Ishikawa (cell line): ENCODE measurements at regions not wholly inside any gene's neighbourhood (a gene's known extent, or its start where the extent isn't known, plus 50 kb on each side); places are given as distances from the start of the nearest gene placed in this dataset.

Experiments
- CEBPB ChIP-seq: IDR thresholded peaks from 2 replicates; pipeline ENCODE4 v1.6.1; 2012
- CREB1 ChIP-seq: IDR thresholded peaks from 2 replicates; pipeline ENCODE4 v1.6.1; 2012; ENCODE audit warnings: low read depth
- EGR1 ChIP-seq: IDR thresholded peaks from 2 replicates; pipeline ENCODE4 v1.6.1; 2012
- EP300 ChIP-seq: IDR thresholded peaks from 2 replicates; pipeline ENCODE4 v1.6.1; 2012; ENCODE audit warnings: borderline replicate concordance
- FOXM1 ChIP-seq: IDR thresholded peaks from 2 replicates; pipeline ENCODE4 v1.6.1; 2012; ENCODE audit warnings: low read depth, borderline replicate concordance
- NFIC ChIP-seq: IDR thresholded peaks from 2 replicates; pipeline ENCODE4 v1.6.1; 2012
- RAD21 ChIP-seq: IDR thresholded peaks from 2 replicates; pipeline ENCODE4 v1.6.1; 2012; ENCODE audit warnings: low read depth
- TAF1 ChIP-seq: IDR thresholded peaks from 2 replicates; pipeline ENCODE4 v1.6.1; 2012; ENCODE audit warnings: low read depth, mild to moderate bottlenecking
- TCF12 ChIP-seq: IDR thresholded peaks from 2 replicates; pipeline ENCODE4 v1.6.1; 2012; ENCODE audit warnings: low read depth
- TEAD4 ChIP-seq: IDR thresholded peaks from 2 replicates; pipeline ENCODE4 v1.6.1; 2012
- YY1 ChIP-seq: IDR thresholded peaks from 2 replicates; pipeline ENCODE4 v1.6.1; 2012; ENCODE audit warnings: low read depth
- ZBTB7A ChIP-seq: IDR thresholded peaks from 2 replicates; pipeline ENCODE4 v1.6.1; 2012; ENCODE audit warnings: low read depth
- TF ChIP-seq, protein P1 (sequence below): IDR thresholded peaks from 2 replicates; pipeline ENCODE4 v1.6.1; 2012; ENCODE audit warnings: low read depth, mild to moderate bottlenecking
- TF ChIP-seq, protein P2 (sequence below): IDR thresholded peaks from 2 replicates; pipeline ENCODE4 v1.6.1; 2012
- TF ChIP-seq, protein P3 (sequence below): IDR thresholded peaks from 2 replicates; pipeline ENCODE4 v1.6.1; 2012

DNA sequence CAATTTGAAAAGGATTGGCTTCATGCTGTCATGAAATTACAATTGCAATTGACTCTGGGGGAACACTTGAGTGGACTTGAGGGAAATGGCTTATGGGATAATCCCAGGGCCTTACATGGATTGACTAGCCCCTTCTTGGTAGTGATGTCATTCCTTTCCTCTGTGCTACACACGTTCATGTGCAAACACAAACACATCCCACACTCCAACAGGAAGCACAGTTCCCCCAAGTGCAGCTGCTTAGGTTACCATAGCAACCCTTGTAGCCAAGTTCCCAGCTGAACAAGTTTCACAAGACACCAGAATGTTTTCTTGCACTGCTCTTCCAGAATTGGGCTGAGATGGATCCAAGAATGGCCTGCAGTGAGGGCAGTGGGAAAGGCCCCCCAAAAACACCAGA lies 217.0 kb downstream of the ZNF621 start:
- TF ChIP-seq ZBTB7A = no peak
- TF ChIP-seq, protein P1, sequence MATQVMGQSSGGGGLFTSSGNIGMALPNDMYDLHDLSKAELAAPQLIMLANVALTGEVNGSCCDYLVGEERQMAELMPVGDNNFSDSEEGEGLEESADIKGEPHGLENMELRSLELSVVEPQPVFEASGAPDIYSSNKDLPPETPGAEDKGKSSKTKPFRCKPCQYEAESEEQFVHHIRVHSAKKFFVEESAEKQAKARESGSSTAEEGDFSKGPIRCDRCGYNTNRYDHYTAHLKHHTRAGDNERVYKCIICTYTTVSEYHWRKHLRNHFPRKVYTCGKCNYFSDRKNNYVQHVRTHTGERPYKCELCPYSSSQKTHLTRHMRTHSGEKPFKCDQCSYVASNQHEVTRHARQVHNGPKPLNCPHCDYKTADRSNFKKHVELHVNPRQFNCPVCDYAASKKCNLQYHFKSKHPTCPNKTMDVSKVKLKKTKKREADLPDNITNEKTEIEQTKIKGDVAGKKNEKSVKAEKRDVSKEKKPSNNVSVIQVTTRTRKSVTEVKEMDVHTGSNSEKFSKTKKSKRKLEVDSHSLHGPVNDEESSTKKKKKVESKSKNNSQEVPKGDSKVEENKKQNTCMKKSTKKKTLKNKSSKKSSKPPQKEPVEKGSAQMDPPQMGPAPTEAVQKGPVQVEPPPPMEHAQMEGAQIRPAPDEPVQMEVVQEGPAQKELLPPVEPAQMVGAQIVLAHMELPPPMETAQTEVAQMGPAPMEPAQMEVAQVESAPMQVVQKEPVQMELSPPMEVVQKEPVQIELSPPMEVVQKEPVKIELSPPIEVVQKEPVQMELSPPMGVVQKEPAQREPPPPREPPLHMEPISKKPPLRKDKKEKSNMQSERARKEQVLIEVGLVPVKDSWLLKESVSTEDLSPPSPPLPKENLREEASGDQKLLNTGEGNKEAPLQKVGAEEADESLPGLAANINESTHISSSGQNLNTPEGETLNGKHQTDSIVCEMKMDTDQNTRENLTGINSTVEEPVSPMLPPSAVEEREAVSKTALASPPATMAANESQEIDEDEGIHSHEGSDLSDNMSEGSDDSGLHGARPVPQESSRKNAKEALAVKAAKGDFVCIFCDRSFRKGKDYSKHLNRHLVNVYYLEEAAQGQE = no peak
- TF ChIP-seq TEAD4 = no peak
- no peak for TF ChIP-seq EGR1
- TF ChIP-seq FOXM1 = no peak
- TF ChIP-seq TAF1 = no peak
- no peak for TF ChIP-seq NFIC
- TF ChIP-seq, protein P2, sequence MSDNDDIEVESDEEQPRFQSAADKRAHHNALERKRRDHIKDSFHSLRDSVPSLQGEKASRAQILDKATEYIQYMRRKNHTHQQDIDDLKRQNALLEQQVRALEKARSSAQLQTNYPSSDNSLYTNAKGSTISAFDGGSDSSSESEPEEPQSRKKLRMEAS = no peak
- no peak for TF ChIP-seq CEBPB
- no peak for TF ChIP-seq EP300
- TF ChIP-seq RAD21 = no peak
- TF ChIP-seq, protein P3, sequence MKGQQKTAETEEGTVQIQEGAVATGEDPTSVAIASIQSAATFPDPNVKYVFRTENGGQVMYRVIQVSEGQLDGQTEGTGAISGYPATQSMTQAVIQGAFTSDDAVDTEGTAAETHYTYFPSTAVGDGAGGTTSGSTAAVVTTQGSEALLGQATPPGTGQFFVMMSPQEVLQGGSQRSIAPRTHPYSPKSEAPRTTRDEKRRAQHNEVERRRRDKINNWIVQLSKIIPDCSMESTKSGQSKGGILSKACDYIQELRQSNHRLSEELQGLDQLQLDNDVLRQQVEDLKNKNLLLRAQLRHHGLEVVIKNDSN = no peak
- TF ChIP-seq YY1 = no peak
- TF ChIP-seq TCF12 = no peak

DNA sequence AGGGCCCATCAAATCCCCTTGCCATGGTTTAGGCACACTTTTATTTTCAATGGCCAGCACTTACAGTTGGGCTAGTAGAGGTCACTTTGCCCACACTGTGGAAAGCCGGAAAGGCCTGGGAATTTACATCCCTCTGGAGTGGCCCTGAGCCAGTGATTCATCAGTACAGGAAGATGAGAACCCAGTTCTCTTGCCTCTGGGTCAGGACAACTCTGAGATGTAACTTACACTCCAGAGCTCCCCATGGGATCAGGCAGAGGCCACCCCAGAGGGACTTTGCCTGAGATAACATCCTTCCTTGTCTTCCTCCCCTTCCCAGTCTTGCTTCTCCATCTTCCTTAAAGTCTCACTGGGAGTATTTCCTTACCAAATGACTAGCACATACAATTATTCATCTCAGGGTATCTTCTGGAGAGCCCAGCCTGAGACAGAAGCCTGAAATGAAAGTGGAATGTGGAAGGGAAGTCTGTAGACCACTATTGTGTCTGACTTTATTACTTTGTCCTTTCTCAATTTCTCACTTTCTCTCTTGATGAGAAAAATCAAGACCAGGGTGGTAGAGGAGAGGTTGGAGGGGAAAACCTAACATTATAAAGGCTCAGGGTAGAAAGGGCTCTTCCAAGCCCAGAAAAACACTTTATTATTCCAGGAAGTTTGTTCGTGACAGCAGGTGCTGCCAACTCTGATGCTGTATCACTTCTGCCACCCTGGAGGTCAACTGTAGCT lies 220.8 kb downstream of the ZNF621 start:
- TF ChIP-seq RAD21 (no peak), TAF1 (no peak), YY1 (no peak), EP300 (no peak), CREB1 (no peak), ZBTB7A (no peak), TCF12 (no peak), FOXM1 (no peak), TEAD4 (no peak), NFIC (no peak), CEBPB (no peak), EGR1 (no peak)
- TF ChIP-seq, protein P2 = no peak
- TF ChIP-seq, protein P3 = no peak
- TF ChIP-seq, protein P1 = no peak

DNA sequence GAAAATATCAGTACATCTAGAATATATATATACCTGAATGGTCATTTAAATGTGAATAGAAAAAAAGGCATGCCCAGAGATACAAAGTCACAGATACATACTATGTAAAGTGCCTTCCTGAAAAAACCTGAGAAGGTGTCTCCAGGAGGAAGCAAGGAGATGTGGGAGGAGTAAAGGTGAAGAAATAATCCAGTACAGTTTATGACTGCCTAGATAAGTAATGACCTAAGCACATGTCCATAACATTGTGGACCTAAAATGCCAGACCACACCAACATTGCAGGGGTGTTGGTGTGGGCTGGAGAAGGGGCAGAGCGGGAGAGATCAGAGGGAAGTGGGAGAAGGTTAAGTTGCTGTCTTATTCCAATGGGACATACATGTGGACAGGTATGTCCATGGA lies 226.9 kb downstream of the ZNF621 start:
- no peak for TF ChIP-seq ZBTB7A
- no peak for TF ChIP-seq TAF1
- no peak for TF ChIP-seq YY1
- TF ChIP-seq, protein P1 = no peak
- TF ChIP-seq TEAD4 = no peak

DNA sequence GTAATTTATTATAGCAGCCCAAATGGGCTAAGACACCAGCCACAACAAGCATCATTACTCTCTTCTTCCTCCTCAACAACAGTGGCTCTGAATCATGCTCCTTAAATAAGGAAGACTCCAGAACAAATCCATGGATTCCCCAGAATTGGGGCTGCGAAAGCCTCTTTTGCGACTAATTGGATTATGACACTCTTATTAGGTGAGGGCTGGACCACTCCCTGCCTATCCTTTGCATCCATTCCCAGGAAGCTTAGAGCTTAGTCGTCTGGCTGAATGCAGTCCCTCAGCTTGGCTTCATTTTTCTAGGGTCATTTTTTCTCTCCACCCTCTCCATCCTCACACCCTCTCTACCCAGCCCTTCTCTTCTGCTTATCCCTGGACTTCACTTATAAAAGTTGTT lies 227.7 kb downstream of the ZNF621 start:
- TF ChIP-seq CREB1 (no peak), ZBTB7A (no peak), TEAD4 (no peak), EGR1 (no peak), TCF12 (no peak)
- TF ChIP-seq, protein P3 = no peak
- TF ChIP-seq, protein P2 = no peak
